GM12891 (cell line): ENCODE measurements at regions not wholly inside any gene's neighbourhood (a gene's known extent, or its start where the extent isn't known, plus 50 kb on each side); places are given as distances from the start of the nearest gene placed in this dataset.

Experiments used
- DNase-seq: peaks from one replicate; pipeline ENCODE4 v3.0.0; 2011; ENCODE audit warnings: low spot score; ENCODE audit not compliant: insufficient read length
- FAIRE-seq: peaks from 2 replicates; lab custom pipeline; 2011; peaks lifted over from hg19 to GRCh38; lab: Jason Lieb, UNC
- PAX5 ChIP-seq: IDR thresholded peaks from 2 replicates; pipeline ENCODE4 v1.6.1; 2011; ENCODE audit warnings: low read length, moderate library complexity, mild to moderate bottlenecking; ENCODE audit not compliant: insufficient read depth, severe bottlenecking
- POLR2A ChIP-seq: IDR thresholded peaks from 2 replicates; pipeline ENCODE4 v1.6.1; 2011; ENCODE audit warnings: low read depth, low read length, control low read depth
- POLR2AphosphoS5 ChIP-seq: IDR thresholded peaks from 2 replicates; pipeline ENCODE4 v1.6.1; 2011; ENCODE audit warnings: low read depth, low read length, control low read depth
- POU2F2 ChIP-seq: IDR thresholded peaks from 2 replicates; pipeline ENCODE4 v1.6.1; 2011; ENCODE audit warnings: low read depth, mild to moderate bottlenecking, control low read depth, low read length, moderate library complexity
- SPI1 ChIP-seq: IDR thresholded peaks from 2 replicates; pipeline ENCODE4 v1.6.1; 2011; ENCODE audit warnings: low read depth, low read length, control low read depth
- TAF1 ChIP-seq: IDR thresholded peaks from 2 replicates; pipeline ENCODE4 v1.6.1; 2011; ENCODE audit warnings: low read depth, low read length, control low read depth

DNA sequence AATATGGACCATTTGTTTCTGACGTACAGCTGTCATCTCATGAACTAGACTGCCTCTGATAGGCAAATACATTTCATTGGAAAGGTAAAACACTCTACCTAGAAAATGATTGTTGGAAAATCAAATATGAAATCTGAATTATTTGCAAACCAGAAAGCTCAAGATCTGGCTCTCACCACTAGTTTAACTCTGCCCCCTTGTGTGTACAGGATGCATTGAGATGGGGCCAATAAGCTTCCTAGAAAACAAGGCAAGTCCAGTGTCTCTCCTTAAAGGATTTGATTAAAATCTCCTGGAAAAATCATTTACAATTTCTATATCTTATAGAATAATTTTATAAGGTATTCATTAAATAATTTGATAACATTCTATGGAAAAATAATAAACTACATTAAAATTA lies 311.9 kb upstream of the ANKH start:
- TF ChIP-seq POLR2AphosphoS5 (no peak), POLR2A (no peak), SPI1 (no peak), POU2F2 (no peak), TAF1 (no peak), PAX5 (no peak)
- no peak for FAIRE-seq
- DNase-seq = no peak

GRCh38 chr5:15170173-15170572 lies 298.6 kb upstream of the ANKH start:
- no peak for FAIRE-seq
- DNase-seq = no peak
- TF ChIP-seq SPI1 (no peak), TAF1 (no peak), POU2F2 (no peak), POLR2A (no peak), POLR2AphosphoS5 (no peak), PAX5 (no peak)

- DNase-seq (no peak), FAIRE-seq (no peak)
- TF ChIP-seq PAX5 = no peak
- TF ChIP-seq POLR2A = no peak
- TF ChIP-seq POU2F2 = no peak
- no peak for TF ChIP-seq POLR2AphosphoS5
- no peak for TF ChIP-seq SPI1
- TF ChIP-seq TAF1 = no peak
Observed at GRCh38 chr5:15168358-15168757, 296.8 kb upstream of the ANKH start.

GRCh38 chr5:15160091-15160490 lies 288.5 kb upstream of the ANKH start:
- no peak for TF ChIP-seq TAF1
- no peak for TF ChIP-seq POU2F2
- TF ChIP-seq SPI1 = no peak
- DNase-seq (no peak), FAIRE-seq (no peak)

- FAIRE-seq (no peak), DNase-seq (no peak)
- TF ChIP-seq PAX5 = no peak
- TF ChIP-seq SPI1 = no peak
- TF ChIP-seq POLR2AphosphoS5 = no peak
- TF ChIP-seq TAF1 = no peak
- no peak for TF ChIP-seq POLR2A
- TF ChIP-seq POU2F2 = no peak
Observed at GRCh38 chr5:15159606-15160005, 288.0 kb upstream of the ANKH start.

GRCh38 chr5:15142458-15142857 lies 270.9 kb upstream of the ANKH start:
- no peak for DNase-seq
- TF ChIP-seq PAX5 (no peak), POLR2A (no peak), TAF1 (no peak), SPI1 (no peak), POLR2AphosphoS5 (no peak), POU2F2 (no peak)
- no peak for FAIRE-seq

GRCh38 chr5:15137414-15137813 lies 265.8 kb upstream of the ANKH start:
- DNase-seq = no peak
- FAIRE-seq = no peak
- TF ChIP-seq SPI1 = no peak
- no peak for TF ChIP-seq POLR2AphosphoS5
- no peak for TF ChIP-seq PAX5
- TF ChIP-seq TAF1 = no peak
- no peak for TF ChIP-seq POU2F2
- no peak for TF ChIP-seq POLR2A

DNA sequence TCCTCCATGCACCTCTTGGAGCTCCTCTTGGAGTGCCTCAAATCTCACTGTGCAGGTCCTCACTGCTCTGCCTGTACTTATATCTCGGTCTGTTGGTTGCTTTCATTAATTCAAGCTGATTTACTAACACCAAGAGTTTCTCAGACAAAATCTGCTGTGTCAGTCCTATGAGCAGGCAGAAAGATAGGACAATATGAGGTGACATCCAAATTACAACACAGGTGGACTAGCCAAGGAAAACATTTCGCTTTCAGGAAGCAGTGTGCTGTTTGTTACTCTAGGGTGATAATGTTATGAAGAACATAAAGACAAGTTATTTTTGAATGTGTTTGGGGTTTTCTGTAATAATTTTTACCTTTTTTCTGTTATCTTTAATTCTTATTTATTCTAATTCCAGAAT lies 264.1 kb upstream of the ANKH start:
- no peak for FAIRE-seq
- TF ChIP-seq POLR2A = no peak
- no peak for TF ChIP-seq TAF1
- TF ChIP-seq POLR2AphosphoS5 = no peak
- no peak for TF ChIP-seq PAX5
- no peak for TF ChIP-seq SPI1
- no peak for TF ChIP-seq POU2F2
- no peak for DNase-seq

- no peak for DNase-seq
- no peak for FAIRE-seq
- TF ChIP-seq TAF1 = no peak
- no peak for TF ChIP-seq PAX5
- TF ChIP-seq SPI1 = no peak
- TF ChIP-seq POLR2AphosphoS5 = no peak
- no peak for TF ChIP-seq POU2F2
- TF ChIP-seq POLR2A = no peak
Observed at GRCh38 chr5:15133456-15133965, 261.9 kb upstream of the ANKH start.

DNA sequence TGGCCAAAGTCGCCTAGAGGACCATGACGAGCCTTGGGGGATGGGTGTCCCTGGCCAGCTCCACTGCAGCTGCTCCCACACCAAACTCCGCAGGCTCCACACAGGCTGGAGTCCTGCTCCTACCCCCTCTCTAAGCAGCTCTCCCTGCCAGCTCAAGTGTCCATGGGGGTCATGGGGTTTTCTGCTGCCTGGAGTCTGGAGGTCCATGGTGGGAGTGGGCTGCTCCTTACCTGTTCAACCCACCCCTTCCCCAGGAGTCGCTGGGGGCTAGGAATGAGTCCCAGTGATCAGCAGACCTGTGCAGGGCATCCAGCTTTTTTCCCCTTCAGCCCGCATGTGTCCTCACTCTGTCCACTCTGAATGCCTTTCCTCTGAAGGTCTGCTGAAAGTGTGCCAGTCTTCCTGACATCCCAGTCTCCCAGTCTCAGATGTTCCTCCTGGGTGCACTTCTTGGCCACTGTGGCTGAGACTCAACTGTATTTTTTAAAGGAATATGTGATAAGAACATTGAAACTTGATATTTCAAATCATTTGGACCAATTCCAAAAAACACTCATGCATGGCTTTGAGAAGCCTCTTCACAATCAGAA lies 261.3 kb upstream of the ANKH start:
- DNase-seq (no peak), FAIRE-seq (no peak)
- TF ChIP-seq POLR2AphosphoS5 = no peak
- no peak for TF ChIP-seq TAF1
- no peak for TF ChIP-seq SPI1
- no peak for TF ChIP-seq POU2F2
- TF ChIP-seq PAX5 = no peak
- TF ChIP-seq POLR2A = no peak

GRCh38 chr5:15131909-15132308 lies 260.3 kb upstream of the ANKH start:
- FAIRE-seq (no peak), DNase-seq (no peak)
- no peak for TF ChIP-seq PAX5
- no peak for TF ChIP-seq POU2F2
- no peak for TF ChIP-seq POLR2A
- no peak for TF ChIP-seq TAF1
- TF ChIP-seq SPI1 = no peak
- TF ChIP-seq POLR2AphosphoS5 = no peak
